ENCODE measurements at regions not wholly inside any gene's neighbourhood (a gene's known extent, or its start where the extent isn't known, plus 50 kb on each side); places are given as distances from the start of the nearest gene placed in this dataset.

- TF ChIP-seq HDGF (IDR thresholded peaks at IDR 0.05; ENCODE audit: borderline replicate concordance), result no peak
- TF ChIP-seq SUZ12 (IDR thresholded peaks at IDR 0.05), result no peak
- no peak for TF ChIP-seq FOXM1 (IDR thresholded peaks at IDR 0.05; ENCODE audit: borderline replicate concordance)
- TF ChIP-seq LEF1 (IDR thresholded peaks at IDR 0.05; ENCODE audit: borderline replicate concordance), result no peak
- TF ChIP-seq TARDBP (IDR thresholded peaks at IDR 0.05), result no peak
- TF ChIP-seq FOXA1 (IDR thresholded peaks at IDR 0.05), result no peak
- no peak for TF ChIP-seq BHLHE40 (IDR thresholded peaks at IDR 0.05; ENCODE audit: borderline replicate concordance)
- TF ChIP-seq L3MBTL2 (conservative IDR thresholded peaks at IDR 0.05), result no peak
- no peak for TF ChIP-seq ELF4 (IDR thresholded peaks at IDR 0.05)
- TF ChIP-seq SP1 (IDR thresholded peaks at IDR 0.05), result no peak
Measured at GRCh38 chr14:38394064-38394463, 138.2 kb upstream of the CLEC14A start.
